ENCODE measurements at regions not wholly inside any gene's neighbourhood (a gene's known extent, or its start where the extent isn't known, plus 50 kb on each side); places are given as distances from the start of the nearest gene placed in this dataset.
"Not testable (repeated sequence)": the region's sequence is repeated elsewhere in the genome, so short reads cannot be mapped to it uniquely, and the experiment has no call there.

DNA sequence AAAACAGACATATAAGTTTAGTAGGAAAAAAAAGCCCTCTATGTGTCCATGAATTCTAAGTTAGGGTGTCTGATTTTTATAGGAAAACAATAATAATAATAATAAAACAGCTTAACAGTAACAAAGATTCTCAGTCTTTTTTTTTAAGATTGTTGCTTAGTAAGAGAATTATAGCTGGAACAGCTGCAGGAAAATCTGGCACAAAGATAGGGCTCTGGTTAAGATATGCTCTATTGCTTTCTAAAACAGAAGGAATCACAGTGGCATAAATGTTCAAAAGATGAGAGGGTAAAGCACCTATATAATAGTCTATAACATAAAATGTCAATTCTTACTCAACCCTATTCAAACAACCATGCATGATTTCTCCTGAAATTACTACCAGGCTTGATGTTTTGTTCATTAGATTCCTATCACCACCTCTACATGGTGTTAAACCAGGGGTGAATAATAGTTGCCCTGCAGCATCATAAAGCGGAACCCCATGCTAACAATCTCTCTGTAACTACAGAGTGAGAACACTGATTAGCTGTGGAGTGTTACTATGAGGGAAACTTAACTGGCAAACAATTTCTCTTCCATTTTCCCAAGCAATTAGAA, 541.4 kb upstream of the MIR17HG start:
- DNase-seq: no peak

DNA sequence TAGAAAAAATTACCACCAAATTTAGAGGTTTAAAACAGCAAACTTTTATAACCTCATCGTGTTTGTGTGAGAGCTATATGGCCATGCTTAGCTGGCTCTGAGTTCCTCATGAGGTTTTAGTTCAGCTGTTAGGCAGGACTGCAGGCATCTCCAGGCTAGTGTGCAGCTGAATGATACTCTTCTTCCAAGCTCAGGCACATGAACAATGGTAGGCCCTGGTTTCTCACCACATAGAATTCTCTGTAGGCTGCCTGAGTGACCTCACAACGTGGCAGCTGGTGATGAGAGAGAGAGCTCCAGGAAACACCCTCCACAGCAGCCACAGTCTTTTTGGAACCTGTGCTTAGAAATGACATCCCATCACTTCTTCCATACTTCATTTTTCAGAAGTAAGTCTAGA, 540.6 kb upstream of the MIR17HG start:
- DNase-seq: no peak

DNA sequence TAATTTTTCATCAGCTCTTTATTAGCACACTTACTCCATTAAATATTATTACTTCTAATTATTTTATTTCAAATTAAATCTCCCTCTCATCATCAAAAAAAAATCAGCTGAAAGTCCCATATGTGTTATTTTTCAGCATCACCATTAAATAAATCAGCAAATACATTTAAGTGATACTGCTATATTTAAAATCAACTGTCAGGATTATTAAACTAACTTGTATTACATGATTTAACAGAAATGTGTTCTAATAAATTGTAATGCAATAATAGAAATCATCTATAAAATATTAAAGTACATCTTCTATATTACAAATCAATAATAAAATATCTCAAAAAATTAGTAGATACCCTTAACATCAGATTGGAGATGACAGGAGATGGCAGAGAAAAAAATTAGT, 538.6 kb upstream of the MIR17HG start:
- DNase-seq: no peak

DNA sequence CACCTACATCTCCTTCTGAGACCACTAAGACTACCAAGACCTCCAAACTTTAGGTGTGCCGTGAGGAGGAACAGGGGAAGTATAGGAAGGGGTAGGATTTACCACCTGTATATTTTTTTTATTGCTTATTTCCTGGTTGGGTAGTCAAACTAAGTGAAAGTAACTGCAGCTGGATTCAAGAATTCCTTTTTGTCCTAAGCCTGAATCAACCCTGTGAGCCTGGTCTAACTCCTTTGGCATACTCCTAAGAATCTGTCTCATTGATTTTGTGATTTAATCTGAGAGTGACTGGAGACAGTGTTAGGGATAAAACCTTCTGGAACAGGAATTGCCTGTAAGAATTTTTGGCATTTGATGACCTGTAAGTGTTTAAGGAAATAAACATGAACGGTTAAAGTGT, 523.5 kb upstream of the MIR17HG start:
- DNase-seq: no peak

DNA sequence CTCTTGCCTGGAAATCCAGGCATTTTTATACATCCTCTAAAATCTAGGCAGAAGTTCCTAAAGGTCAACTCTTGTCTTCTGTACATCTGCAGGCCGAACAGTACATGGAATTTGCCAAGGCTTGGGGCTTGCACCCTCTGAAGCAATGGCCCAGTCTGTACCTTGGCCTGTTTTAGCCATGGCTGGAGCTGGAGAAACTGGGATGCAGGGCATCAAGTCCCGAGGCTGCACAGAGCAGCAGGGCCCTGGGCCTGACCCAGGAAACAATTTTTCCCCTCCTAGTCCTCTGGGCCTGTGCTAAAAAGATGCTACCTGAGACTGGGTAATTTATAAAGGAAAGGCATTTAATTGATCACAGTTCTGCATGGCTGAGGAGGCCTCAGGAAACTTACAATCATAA, 520.8 kb upstream of the MIR17HG start:
- DNase-seq: no peak

DNA sequence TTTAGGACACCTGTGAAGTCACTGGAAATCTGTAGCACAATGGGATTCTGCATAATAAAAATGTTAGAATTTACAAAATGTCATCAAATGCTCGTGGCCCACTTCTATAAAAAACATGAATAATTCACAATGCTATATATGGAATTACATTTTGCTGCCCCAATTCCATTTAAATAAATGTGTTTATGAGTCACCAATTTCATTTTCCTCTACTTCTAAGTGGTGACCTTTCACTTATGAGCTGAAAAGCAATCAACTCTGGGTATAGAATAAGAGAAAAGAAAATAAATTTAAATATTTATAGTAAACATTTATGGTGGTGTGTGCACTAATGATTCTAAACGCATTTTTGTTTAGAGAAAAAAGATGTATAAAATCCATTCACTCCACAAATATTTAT, 516.7 kb upstream of the MIR17HG start:
- no peak for DNase-seq

DNA sequence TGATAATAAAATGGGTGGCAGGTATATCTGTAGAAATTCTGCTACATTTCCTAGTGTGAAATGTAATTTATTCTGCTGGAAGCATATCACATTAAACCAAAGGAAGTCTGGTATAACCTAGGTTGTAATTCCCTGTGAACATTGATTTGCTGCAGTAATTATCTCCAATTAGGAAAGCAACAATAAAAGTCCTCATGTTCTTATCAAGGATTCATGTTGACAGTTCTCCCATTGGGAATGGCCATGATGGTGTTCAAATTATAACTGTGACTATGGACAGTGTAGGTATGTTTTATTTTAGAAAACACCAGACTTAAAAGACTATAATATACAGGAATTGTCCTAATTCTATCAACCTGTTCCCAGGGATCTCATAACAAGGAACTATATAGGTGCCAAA, 513.5 kb upstream of the MIR17HG start:
- DNase-seq: no peak

DNA sequence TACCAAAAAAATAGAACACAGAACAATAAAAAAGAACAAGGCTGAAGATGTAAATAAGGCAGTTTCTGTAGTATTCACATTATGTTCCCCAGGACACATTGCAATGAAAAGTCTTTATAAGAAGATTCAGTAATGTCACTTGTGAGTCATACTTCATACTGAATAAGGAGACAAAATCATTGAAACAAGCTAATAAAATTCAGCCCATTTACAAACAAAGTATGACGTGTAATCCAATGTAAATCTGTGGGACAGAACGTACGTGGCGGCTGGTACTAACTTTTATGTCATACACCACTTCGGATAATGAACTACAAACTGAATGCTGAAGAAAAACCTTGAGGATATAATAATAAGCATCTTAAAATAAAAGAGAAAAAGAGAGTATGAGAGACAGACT, 512.8 kb upstream of the MIR17HG start:
- DNase-seq: no peak

DNA sequence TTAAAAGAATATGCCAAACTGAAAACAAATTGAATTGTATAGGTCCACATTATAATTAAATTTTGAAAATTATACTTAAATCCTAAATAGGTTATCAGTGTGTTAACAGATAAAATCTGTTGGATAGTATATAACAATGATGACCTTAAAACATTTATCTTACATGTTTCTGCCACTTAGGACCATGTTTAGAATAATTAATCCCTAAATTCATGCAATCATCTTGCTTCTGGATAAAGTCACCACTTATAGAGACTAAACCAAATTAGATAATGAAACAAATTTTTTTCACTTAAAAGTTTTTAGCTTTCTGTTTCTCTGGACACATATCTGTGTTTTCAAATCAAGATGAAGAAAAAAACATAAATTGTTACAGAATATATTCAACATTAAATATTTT, 511.7 kb upstream of the MIR17HG start:
- no peak for DNase-seq

DNA sequence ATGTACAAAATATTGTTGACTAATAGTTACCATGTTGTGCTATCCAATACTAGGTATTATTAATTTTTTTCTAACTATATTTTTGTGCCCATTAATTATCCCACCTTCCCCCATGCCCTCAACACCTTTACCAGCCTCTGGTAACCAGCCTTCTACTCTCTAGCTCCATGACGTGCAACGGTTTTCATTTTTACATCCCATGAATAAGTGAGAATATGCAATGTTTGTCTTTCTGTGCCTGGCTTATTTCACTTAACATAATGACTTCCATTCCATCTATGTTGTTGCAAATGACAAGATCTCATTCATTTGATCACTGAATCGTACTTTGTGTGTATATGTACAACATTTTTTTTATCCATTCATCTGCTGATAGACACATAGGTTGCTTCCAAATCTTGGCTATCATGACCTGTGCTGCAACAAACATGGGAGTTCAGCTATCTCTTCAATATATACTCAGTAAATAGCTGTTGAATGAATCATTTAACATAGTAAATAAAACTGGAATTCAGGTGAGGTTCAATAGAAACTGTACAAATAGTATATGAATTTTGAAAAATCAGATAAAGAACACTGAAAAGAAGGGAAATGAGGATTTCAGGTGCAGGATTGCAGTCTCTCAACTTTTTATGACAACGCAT, 509.0 kb upstream of the MIR17HG start:
- DNase-seq: no peak

DNA sequence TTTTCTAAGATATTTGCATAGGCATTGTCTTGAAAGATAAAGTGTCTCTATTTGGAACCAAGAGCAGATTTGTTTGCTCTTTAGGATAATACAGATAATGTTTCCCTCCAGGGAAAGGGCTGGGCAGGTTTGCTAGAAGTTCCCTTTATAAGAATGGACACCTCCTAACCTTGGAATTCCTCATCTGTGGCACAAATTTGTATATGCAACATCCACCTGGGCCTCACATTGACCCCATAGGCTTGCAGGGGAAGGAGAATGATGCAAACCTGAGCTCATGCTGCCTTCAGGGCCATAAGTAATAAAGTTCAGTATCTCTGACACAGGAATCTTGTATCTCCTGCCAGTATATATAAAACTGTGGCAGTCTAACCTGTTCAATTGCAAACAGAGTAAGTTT, 508.4 kb upstream of the MIR17HG start:
- DNase-seq: no peak

DNA sequence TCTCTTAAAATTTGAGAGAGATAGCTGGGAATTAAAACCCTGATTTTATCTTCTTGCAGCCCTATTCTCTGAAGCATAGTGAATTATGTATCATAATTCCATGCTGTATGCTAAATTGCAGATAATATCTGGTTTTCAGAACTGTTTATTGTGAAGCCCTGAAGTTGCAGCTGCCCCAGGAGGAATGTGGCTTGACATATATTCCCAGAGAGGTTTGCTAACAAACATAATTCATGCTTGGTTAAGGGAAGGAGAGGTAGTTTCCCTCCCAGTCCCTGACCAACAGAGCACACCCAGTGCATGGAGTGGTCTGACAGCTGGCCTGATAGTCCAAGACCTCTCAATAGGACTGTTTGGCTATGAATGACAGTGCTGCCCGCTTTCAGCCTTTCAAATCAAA, 500.6 kb upstream of the MIR17HG start:
- DNase-seq: no peak

DNA sequence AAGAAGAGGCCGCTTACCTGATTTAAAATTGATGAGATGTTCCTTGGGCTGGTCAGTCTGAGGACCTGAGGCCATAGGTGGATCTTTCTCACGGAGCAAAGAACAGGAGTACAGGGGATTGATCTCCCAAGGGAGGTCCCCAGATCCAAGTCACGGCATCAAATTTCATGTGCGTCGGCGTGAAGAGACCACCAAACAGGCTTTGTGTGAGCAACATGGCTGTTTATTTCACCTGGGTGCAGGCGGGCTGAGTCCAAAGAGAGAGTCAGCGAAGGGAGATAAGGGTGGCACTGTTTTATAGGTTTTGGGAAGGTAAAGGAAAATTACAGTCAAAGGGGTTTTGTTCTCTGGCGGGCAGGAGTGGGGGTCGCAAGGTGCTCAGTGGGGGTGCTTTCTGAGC, 493.8 kb upstream of the MIR17HG start:
- DNase-seq: not testable (repeated sequence)

DNA sequence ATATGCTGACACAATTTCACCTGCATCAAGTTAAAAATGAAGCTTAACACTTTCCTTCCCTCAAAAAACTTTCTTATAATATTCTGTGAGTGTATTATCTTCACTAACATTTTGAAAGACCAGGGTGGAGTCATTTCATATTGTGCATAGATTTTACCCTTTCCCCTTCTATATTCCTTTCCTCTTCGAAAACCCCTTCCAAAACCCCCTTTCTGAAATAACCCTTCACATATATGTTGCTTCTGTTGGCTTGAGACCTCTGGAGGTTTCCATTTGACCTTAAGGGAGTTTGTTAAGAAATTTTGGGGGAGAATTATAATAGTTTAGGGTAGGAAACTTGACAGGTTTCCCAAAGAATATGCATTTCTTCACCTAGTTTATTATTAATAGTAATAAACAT, 489.6 kb upstream of the MIR17HG start:
- DNase-seq: no peak

DNA sequence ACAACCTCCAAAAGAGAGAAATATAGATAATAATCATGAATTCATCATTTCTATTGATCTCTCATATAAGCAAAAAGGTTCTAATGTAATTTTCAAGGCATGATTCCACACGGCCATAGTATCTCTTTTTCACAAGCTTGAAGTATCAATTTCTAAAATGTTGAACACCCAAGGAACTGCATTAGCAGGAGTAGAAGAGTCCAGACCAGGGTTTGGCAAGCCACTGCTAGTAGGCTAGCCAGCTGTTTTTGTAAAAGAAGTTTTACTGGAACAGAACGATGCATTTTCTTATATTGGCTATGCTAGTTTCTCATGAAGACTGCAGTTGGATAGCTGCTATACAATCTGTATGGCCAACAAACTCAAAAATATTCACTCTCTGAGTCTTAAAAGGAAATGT, 481.5 kb upstream of the MIR17HG start:
- no peak for DNase-seq

DNA sequence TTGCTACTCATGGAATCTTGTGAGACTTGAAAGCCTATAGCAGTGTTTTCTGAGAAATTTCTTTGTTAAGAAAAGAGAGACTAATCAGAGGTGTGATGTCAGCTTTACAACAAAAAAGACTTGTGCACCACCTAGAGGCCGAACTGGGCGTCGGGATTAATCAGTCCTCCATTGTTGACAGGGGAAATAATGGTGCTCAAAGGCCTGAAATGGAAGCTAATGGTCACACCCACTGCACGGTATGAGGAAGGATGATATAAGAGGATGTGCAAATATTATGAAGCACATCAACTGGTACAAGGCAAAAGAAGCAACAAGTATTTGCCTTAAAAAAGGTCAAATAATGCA, 480.2 kb upstream of the MIR17HG start:
- peak; percentile 33 for DNase-seq

DNA sequence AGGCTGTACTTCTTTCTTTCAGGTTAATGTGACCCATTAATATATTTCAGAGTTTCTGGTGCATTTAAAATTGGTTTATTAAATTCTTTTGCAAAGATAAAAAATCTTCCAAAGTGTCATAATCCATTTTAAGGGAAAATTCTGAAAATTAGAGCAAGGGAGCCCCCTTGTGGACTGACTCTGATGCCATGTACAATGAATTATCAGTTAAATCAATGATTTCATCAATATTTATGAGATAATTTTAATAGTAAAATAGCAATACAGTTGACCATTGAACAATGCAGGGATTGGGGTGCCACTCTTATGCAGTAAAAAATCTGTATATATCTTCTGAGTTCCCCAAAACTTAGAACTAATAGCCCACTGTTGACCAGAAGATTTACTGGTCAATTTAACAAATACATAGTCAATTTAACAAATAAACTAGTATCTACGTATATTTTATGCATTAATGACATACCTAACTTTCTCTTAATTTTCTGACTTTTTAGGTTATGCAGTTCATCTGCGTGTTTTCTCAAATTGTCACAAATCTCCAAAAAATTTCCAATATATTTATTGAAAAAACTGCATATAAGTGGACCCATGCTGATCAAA, 479.1 kb upstream of the MIR17HG start:
- no peak for DNase-seq

DNA sequence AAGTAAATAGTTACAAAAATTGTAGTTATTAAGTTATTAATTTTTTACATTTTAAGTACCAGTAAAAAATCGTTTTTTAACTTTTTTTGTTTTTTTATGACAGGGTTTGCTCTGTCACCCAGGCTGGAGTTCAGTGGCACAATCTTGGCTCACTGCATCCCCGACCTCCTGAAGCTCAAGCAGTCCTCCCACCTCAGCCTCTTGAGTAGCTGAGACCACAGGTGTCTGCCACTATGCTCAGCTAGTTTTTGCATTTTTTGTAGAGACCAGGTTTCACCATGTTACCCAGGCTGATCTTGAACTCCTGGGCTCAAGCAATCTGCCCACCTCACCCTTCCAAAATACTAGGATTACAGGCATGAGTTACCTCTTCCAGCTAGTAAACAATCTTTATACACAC, 477.9 kb upstream of the MIR17HG start:
- no peak for DNase-seq

DNA sequence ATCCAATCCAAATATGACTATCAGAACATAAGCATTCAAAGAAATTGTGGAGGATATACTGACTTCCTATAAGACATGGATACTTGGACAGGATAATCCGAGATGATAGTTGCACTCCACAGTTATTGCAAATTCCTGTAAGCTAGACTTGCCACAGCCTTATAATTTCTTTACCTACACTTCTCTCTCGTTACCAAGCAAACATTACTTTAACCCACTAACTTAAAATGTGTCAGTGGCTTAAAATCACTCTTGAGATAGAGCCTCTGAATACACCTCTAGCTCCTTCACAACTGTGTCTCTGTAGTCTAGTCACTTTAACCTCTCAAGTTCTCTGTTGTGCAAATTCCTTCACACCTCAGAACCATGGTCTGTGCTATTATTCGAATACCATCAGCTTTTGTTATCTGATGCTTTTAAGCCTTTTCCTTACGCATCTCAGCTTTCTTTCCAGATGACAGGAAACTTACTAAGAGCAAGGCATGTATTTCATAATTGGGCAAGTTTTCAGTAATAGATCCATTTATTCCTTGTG, 474.9 kb upstream of the MIR17HG start:
- no peak for DNase-seq

DNA sequence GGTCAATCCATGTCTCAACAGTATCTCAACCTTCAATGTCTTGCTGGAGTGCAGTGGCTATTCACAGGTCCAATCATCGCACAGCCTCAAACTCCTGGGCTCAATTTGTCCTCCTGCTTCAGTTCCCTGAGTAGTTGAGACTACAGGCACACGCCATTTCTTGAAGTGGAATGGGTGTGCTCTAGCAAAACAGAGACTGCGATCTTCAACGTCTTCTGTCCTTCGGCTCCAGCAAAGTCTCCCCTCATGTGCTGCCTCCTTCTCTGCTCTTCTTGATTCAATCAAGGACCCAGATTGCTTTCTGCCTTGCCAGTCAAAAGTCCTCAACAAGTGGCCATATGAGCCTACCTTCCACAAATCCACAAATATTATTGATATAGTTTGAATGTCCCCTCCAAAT, 466.7 kb upstream of the MIR17HG start:
- DNase-seq: no peak

DNA sequence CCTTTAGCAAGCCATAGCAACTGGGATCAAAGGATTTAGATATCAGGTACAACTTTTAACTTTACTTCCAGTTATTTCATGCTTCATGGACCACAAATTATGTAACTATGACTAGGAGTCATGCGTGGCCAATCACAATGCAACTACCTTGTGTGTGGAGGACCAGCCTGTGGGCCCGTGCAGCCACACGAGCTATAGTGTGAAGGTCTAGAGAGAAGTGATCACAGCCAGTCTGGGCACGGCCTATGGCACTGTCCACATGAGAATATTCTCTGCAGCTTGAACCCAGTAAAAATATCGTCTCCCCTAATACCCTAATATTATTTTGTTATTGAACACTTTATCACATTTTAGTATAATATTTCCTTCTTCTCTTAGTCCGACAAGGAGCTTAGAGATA, 464.9 kb upstream of the MIR17HG start:
- DNase-seq: no peak

DNA sequence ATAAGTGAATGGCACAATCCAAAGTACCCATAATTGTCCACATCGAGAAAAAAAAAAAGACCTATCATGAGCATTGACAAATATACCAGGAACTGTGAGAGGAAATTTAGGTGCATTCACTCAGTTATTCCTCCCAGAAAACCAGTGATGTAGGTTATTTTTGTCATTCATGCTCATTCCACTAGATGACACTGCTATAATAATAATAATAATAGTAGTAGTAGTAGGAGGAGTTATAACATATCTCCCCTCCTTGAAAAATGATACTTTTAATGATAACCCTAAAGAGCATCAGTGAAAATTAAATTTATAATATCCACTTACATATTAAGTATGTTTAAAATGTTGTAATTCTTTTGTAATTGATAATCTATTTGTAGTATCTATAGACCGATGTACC, 463.9 kb upstream of the MIR17HG start:
- DNase-seq: no peak

DNA sequence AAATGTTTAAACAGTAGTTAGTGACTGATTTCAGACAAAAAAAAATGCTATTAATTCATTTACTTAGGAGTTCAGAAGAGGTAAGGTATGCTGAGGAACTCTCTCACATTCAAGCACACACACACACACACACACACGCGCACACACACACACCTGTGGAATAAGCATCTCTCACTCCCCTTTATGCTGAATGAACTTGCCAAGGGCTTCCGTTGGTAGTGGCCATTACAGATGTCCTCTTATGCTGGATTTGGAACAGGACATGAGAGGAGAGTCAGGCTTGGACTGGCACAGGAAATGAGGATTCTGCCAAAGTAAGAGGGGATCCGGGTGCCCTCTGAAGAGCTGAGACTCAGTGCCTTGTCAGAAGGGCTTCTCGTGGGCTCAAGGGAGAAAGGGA, 463.4 kb upstream of the MIR17HG start:
- DNase-seq: no peak

DNA sequence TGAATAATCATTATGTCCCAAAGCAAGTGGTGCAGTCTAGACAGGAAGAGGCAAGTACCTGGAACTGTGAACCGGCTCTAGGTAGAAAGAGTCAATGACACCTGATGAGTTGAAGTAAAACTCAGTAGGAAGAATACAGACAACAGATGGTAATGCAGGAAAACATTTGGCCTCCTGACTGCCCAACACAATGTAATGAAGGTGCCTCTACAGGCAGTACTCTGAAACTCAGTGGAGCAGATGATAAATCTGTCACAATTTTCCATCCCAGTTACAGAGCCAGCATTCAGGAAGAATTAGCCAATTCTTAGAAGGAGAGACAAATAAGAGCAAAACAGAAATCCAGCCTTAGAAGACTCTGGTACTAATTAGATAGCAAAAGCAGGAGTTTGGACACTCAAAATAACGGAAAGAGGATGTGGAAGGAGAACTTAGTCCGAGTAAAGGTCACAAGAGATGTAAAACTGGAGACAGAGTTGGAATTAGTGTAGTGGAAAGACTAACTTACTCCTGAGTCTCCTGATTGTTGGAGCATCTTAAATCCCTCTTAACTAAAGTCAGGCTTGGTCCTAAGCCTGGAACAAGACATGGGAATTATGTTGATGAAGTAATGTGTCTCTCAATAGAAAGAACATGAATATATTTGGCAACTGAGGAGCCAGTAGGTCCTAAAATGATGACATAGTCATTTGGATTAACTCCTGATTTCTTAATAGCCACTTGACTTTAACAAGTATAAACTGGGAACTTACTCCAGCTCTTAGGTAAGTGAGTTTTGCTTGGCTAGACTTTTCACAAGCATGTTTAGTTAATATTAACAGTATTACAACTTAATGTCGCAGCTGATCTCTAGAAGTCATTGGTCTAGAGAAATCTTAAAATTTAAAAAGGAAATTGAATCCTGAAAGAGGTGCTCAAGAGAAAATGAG, 457.3 kb upstream of the MIR17HG start:
- DNase-seq: no peak
